OCI-LY7 (cell line): ENCODE measurements at regions not wholly inside any gene's neighbourhood (a gene's known extent, or its start where the extent isn't known, plus 50 kb on each side); places are given as distances from the start of the nearest gene placed in this dataset.

ENCODE experiments used
- BruUV-seq: library from RNA; stranded (reverse); fragments of 400-500 nt; replicated peaks from 2 replicates; lab custom pipeline; 2021; lab: Mats Ljungman, UMichigan
- CTCF ChIA-PET: fragments of 300-600 bp; sonication (Branson Sonifier 250); formaldehyde crosslinking; loops from one replicate; lab custom pipeline; 2022; ENCODE audit warnings: antibody characterized with exemption; ENCODE audit not compliant: unreplicated experiment; lab: Charles Lee
- POLR2A ChIA-PET: fragments of 300-600 bp; sonication (Branson Sonifier 250); formaldehyde crosslinking; loops from one replicate; lab custom pipeline; 2022; ENCODE audit warnings: antibody characterized with exemption; lab: Charles Lee
- DNase-seq: peaks from one replicate; pipeline ENCODE4 v3.0.0-alpha.2; 2015; ENCODE audit warnings: low spot score
- H2AFZ ChIP-seq: fragments of 200-600 bp; sonication (generic), shearing (Covaris generic); 2 replicates; pipeline ENCODE4 v1.6.1; 2014; ENCODE audit warnings: mild to moderate bottlenecking, antibody characterized with exemption, low read length, moderate library complexity
- H3K27ac ChIP-seq: fragments of 200-600 bp; sonication (generic); 2 replicates; pipeline ENCODE4 v1.5.1; 2014; ENCODE audit warnings: mixed run types, low read depth, mild to moderate bottlenecking, moderate library complexity, low read length, inconsistent platforms; ENCODE audit not compliant: poor library complexity, severe bottlenecking
- H3K36me3 ChIP-seq: fragments of 200-600 bp; sonication (generic); 2 replicates; pipeline ENCODE4 v1.6.1; 2014; ENCODE audit warnings: mild to moderate bottlenecking, antibody characterized with exemption, low read length, moderate library complexity, mixed read lengths; ENCODE audit not compliant: insufficient read depth
- H3K4me1 ChIP-seq: fragments of 200-600 bp; sonication (generic); 2 replicates; pipeline ENCODE4 v1.5.1; 2014; ENCODE audit warnings: mild to moderate bottlenecking, low read length; ENCODE audit not compliant: insufficient read depth, poor library complexity, severe bottlenecking
- H3K4me2 ChIP-seq: fragments of 200-600 bp; sonication (generic); 2 replicates; pipeline ENCODE4 v1.6.1; 2014; ENCODE audit warnings: mild to moderate bottlenecking, low read length
- H3K4me3 ChIP-seq: fragments of 200-600 bp; sonication (generic); 2 replicates; pipeline ENCODE4 v1.5.1; 2014; ENCODE audit warnings: mild to moderate bottlenecking, low read depth, low read length; ENCODE audit not compliant: poor library complexity, severe bottlenecking
- H3K79me2 ChIP-seq: fragments of 200-600 bp; sonication (generic); 2 replicates; pipeline ENCODE4 v1.6.1; 2016; ENCODE audit warnings: low read depth, mild to moderate bottlenecking, low read length, moderate library complexity, mixed read lengths; ENCODE audit not compliant: insufficient read depth
- H3K9me2 ChIP-seq: fragments of 200-600 bp; sonication (generic); 2 replicates; pipeline ENCODE4 v1.6.1; 2016; ENCODE audit warnings: mild to moderate bottlenecking, low read length, mixed read lengths; ENCODE audit not compliant: insufficient read depth
- H3K9me3 ChIP-seq: fragments of 200-600 bp; sonication (generic); 2 replicates; pipeline ENCODE4 v1.6.1; 2014; ENCODE audit warnings: mild to moderate bottlenecking, mixed run types, low read length, mixed read lengths
- H4K20me1 ChIP-seq: fragments of 200-600 bp; sonication (generic); 2 replicates; pipeline ENCODE4 v1.6.1; 2014; ENCODE audit warnings: mild to moderate bottlenecking, antibody characterized with exemption, low read length, moderate library complexity, mixed read lengths; ENCODE audit not compliant: insufficient read depth
- EZH2phosphoT487 ChIP-seq: fragments of 200-600 bp; sonication (generic); IDR thresholded peaks from 2 replicates; pipeline ENCODE4 v1.6.1; 2018; ENCODE audit warnings: low read depth, borderline replicate concordance, mild to moderate bottlenecking, mixed run types, antibody characterized with exemption, low read length, moderate library complexity, mixed read lengths
- intact Hi-C: fragments of 100-400 bp; cut with micrococcal nuclease; formaldehyde crosslinking; loops from one replicate; pipeline ENCODE4 v1.10.0; 2022; ENCODE audit not compliant: unreplicated experiment
- TF ChIP-seq, protein P1 (sequence below): fragments of 200-600 bp; sonication (generic); conservative IDR thresholded peaks from 2 replicates; pipeline ENCODE4 v1.5.1; 2014; ENCODE audit warnings: mild to moderate bottlenecking, antibody characterized with exemption, low read length, moderate library complexity, mixed read lengths

GRCh38 chr13:58782736-58783135 is 1151.2 kb downstream of the PCDH17 start:
- no peak for TF ChIP-seq EZH2phosphoT487
- TF ChIP-seq, protein P1, sequence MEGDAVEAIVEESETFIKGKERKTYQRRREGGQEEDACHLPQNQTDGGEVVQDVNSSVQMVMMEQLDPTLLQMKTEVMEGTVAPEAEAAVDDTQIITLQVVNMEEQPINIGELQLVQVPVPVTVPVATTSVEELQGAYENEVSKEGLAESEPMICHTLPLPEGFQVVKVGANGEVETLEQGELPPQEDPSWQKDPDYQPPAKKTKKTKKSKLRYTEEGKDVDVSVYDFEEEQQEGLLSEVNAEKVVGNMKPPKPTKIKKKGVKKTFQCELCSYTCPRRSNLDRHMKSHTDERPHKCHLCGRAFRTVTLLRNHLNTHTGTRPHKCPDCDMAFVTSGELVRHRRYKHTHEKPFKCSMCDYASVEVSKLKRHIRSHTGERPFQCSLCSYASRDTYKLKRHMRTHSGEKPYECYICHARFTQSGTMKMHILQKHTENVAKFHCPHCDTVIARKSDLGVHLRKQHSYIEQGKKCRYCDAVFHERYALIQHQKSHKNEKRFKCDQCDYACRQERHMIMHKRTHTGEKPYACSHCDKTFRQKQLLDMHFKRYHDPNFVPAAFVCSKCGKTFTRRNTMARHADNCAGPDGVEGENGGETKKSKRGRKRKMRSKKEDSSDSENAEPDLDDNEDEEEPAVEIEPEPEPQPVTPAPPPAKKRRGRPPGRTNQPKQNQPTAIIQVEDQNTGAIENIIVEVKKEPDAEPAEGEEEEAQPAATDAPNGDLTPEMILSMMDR = no peak
- BruUV-seq = no TSS peak
- Histone ChIP-seq H3K9me3 (no peaks in the 10 kb centered on the region), H3K36me3 (no peaks in the 10 kb centered on the region), H3K27ac (no peak overlapping the region), H2AFZ (no peak overlapping the region), H3K4me3 (no peak overlapping the region), H3K9me2 (no peaks in the 10 kb centered on the region), H3K4me2 (no peak overlapping the region), H3K79me2 (no peaks in the 10 kb centered on the region), H3K4me1 (no peaks in the 10 kb centered on the region), H4K20me1 (no peaks in the 10 kb centered on the region)
- DNase-seq = no peak
- CTCF ChIA-PET = no interaction called here
- intact Hi-C loops = no loop called here
- POLR2A ChIA-PET = no interaction called here

- intact Hi-C loops = no loop called here
- no TSS peak for BruUV-seq
- H3K4me3 ChIP-seq = no peak overlapping the region
- H3K4me2 ChIP-seq = no peak overlapping the region
- no peaks in the 10 kb centered on the region for H3K9me2 ChIP-seq
- no peaks in the 10 kb centered on the region for H3K79me2 ChIP-seq
- no peak for TF ChIP-seq EZH2phosphoT487
- TF ChIP-seq, protein P1 = no peak
- no peak for DNase-seq
- H3K9me3 ChIP-seq = no peaks in the 10 kb centered on the region
- H4K20me1 ChIP-seq = no peaks in the 10 kb centered on the region
- ChIA-PET CTCF (no interaction called here), POLR2A (interaction anchor here (1.2 kb wide), 1 partner anchor 9 kb away, joined by 3 read pairs; no protein-coding TSS in a partner anchor)
- H3K4me1 ChIP-seq = no peaks in the 10 kb centered on the region
- no peak overlapping the region for H3K27ac ChIP-seq
- no peaks in the 10 kb centered on the region for H3K36me3 ChIP-seq
- H2AFZ ChIP-seq = no peak overlapping the region
These were observed 1161.3 kb downstream of the PCDH17 start for GRCh38 chr13:58792854-58793253.

- H4K20me1 ChIP-seq = no peaks in the 10 kb centered on the region
- H3K9me3 ChIP-seq = no peaks in the 10 kb centered on the region
- H2AFZ ChIP-seq = no peak overlapping the region
- H3K4me3 ChIP-seq = no peak overlapping the region
- ChIA-PET CTCF (no interaction called here), POLR2A (no interaction called here)
- H3K4me2 ChIP-seq = no peak overlapping the region
- H3K9me2 ChIP-seq = no peaks in the 10 kb centered on the region
- no peak overlapping the region for H3K27ac ChIP-seq
- H3K36me3 ChIP-seq = no peaks in the 10 kb centered on the region
- intact Hi-C loops = no loop called here
- no peak for DNase-seq
- no TSS peak for BruUV-seq
- H3K4me1 ChIP-seq = no peaks in the 10 kb centered on the region
- TF ChIP-seq, protein P1 = no peak
- no peak for TF ChIP-seq EZH2phosphoT487
- H3K79me2 ChIP-seq = no peaks in the 10 kb centered on the region
These were observed 1164.2 kb downstream of the PCDH17 start for GRCh38 chr13:58795715-58796114.
